GM19025 (cell line): ENCODE measurements at regions not wholly inside any gene's neighbourhood (a gene's known extent, or its start where the extent isn't known, plus 50 kb on each side); places are given as distances from the start of the nearest gene placed in this dataset.
"Not testable (repeated sequence)": the region's sequence is repeated elsewhere in the genome, so short reads cannot be mapped to it uniquely, and the experiment has no call there.

Experiments used
- ATAC-seq: cut with Tn5 transposase; IDR thresholded peaks from one replicate; pipeline ENCODE4 v1.9.1; 2021; ENCODE audit warnings: mild to moderate bottlenecking, low read depth, moderate library complexity; ENCODE audit not compliant: unreplicated experiment

GRCh38 chr1:188584119-188584518, 1755.4 kb downstream of the PLA2G4A start:
- ATAC-seq: no peak

- ATAC-seq: no peak
These were observed 1761.9 kb downstream of the PLA2G4A start for GRCh38 chr1:188590641-188591040.

DNA sequence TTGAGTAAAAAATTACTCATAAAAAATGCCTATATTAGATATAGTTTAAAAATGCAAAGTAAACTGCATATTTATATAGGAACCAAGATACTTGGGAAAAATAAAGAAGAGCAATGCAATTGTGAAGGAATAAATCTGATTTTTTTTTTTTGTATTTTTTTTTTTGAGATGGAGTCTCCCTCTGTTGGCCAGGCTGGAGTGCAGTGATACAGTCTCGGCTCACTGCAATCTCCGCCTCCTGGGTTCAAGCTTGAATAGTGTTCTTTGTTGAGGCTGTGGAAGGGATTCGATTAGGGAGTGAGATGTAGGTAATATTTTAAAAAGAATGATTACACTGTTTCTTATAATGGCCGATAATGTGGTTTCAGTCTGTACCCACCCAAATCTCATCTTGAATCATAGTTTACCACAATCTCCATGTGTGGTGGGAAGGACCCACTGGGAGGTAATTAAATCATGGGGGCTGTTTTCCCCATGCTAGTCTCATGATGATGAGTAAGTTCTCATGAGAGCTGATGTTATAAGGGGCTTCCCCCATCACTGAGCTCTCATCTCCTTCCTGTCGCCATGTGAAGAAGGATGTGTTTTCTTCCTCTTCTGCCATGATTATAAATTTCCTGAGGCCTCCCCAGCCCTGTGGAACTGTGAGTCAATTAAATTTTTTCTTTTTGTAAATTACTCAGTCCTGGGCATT, 1765.9 kb downstream of the PLA2G4A start:
- ATAC-seq: no peak

DNA sequence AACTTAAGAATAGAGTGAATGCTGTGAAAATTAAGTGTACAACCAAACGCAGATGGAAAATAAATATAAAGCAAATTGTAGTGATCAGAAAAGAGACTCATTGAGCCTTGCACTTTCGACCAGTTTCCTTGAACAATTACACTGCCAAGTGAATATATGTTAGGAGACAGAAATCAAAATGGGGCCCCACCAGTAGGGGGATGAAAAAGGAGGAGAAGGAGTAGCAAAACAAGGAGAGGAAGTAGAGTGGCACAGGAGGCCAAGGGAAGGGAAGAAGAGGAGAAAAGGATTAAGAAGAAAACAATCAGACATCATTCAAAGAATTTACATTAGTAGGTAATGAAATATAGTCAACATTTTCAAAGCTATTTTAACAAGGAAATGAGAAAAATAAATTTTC, 1770.6 kb downstream of the PLA2G4A start:
- no peak for ATAC-seq

GRCh38 chr1:188611432-188611831, 1782.7 kb downstream of the PLA2G4A start:
- no peak for ATAC-seq

GRCh38 chr1:188615321-188615720, 1786.6 kb downstream of the PLA2G4A start:
- ATAC-seq: no peak

DNA sequence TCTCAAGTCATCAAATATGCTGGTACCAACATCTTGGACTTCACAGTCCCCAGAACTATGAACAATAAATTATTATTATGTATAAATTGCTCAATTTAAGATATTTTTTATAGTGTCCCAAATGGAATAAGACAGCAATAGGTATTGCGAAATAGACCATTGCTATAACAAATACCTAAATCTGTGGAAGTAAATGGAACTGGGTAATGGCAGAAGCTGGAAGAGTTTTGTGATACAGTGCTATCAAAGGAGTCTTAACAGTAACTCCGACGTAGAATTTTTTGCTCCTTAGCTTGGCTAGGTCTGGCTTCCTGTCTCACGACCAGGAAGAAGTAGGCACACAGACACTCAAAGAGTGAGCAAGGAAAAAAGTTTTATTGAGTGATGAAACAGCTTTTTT, 1791.5 kb downstream of the PLA2G4A start:
- ATAC-seq: no peak

GRCh38 chr1:188641566-188642211, 1812.9 kb downstream of the PLA2G4A start:
- ATAC-seq: no peak

- no peak for ATAC-seq
These were observed 1814.0 kb downstream of the PLA2G4A start for GRCh38 chr1:188642704-188643103.

DNA sequence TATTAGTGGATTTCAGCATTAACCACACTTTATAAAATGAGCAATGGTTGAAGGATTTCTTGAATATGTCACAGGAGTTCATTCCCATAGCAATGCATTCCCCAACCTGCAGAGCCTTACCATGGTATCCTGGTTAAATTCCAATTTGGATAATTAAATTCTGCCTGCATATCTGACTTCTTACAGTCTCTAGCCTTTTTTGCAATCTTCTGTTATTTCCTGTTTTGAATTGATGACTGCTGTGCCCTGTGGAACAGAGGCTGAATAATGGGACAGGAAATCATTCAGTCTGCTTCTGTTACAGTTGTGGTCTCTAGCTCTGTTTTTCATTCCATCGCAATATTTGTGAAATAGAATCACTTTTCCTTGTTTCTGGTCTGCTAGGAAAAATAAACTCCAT, 1823.9 kb downstream of the PLA2G4A start:
- ATAC-seq: no peak

DNA sequence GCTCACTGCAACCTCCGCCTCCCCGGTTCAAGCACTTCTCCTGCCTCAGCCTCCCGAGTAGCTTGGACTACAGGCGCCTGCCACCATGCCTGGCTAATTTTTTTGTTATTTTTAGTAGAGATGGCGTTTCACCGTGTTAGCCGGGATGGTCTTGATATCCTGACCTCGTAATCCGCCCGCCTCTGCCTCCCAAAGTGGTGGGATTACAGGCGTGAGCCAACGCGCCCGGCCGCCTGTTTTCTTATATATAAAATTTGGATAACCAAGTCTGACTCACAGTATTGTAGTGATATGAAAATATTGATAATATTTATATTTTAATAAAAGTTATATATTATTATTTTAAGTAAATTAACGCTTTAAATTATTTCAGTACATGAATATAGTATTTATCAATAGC, 1821.7 kb downstream of the BRINP3 start:
- ATAC-seq: not testable (repeated sequence)

DNA sequence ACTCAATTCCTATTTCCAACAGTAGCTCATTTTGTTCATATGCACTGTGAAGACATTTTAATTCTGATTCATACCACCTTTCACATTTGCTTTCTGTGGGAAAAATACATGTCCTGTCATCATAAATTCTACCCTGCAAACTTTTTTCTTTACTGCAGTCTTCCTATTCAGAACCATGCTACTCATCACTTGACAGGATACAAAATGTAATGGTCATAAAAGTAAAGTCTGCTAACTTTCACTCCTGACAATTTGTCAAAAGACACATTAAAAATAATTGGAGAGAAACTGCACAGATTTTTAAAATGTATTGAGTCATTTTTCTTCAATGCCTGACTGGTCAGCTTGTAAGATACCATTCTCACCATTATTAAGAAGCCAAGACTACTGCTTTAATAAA, 1817.1 kb downstream of the BRINP3 start:
- ATAC-seq: no peak

DNA sequence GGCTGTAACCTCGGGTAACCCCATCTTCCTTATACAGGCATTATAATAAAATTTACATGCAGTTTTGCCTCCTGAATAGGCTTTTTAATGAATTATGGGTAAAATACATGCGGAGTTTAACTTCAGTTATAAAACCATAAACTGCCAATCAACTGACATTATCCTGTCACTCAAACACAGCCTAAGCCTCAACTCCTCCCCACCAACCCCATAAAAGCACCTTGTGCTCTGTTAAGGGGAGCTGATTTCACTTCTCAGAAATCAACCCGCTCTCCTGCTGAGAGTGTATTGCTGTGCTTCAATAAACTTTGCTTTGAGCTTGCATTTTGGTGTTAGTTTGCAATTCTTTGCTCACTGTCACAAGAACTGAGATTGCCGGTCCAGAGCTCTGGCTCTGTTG, 1812.2 kb downstream of the BRINP3 start:
- no peak for ATAC-seq

DNA sequence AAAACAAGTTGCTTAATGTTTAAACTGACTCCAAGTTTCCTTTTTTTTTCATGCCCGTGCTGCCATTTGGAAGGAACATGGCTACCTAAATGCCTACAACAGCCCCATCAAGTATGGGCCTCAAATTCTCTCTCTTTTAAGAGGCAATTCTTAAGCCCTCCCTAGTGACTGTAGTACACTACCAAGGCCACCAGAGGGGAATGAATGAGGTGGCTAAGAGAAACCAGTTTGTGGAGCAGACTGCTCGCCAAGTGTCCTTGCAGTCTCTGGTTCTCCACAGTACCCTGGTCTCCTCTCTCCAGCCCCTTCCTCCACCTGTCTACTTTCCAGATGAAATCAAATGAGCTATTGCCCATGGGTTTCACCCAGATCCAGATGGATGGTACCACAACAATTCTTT, 1809.6 kb downstream of the BRINP3 start:
- no peak for ATAC-seq

GRCh38 chr1:188669728-188670382, 1807.8 kb downstream of the BRINP3 start:
- ATAC-seq: no peak

DNA sequence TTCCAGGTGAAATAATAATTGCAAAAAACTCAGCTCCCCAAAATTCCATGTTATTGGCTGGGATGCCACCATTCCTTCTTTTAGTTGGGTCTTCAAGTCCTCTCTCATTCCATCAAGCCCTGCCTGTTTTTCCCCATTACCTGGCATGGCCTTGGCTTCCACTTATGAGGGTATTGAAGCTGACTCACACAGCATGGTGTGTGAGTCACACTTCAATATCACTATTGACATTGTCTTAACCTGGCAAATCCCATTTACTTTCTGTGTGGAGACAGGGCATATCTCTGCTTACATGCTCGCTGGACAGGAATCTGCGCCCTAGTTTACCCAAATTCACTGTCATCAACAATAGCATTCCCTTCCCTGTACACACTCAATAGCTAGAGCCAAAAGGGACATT, 1806.8 kb downstream of the BRINP3 start:
- ATAC-seq: no peak

DNA sequence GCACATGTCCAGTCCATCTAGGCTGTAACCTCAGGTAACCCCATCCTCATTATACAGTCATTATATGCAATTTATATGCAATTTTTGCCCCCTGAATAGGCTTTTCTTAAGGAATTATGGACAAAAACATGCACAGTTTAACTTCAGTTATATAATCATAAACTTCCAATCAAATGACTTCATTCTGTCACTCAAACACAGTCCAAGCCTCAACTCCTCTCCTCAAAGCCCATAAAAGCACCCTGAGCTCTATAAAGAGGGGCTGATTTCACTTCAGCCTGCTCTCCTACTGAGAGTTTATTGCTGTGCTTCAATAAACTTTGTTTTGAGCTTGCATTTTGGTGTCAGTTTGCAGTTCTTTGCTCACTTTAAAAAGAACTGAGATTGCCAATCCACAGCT, 1805.5 kb downstream of the BRINP3 start:
- no peak for ATAC-seq

DNA sequence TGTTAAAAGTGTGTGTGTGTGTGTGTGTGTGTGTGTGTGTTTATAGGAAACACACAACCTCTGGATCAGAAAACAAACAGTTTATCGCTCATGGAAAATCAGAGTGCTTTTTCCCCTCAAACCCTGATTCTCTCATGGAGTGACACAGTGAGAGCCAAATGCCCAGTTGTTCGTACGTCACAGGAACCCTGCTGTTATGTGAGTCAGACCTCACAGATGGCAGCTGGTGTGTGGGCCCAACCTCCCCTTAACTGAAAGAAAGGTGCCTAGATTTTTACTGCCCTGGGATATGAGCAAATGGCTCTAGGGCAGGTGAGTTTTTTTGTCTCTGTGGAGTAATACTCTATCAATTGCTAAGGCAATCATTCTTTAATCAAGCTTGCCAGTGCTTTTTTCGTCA, 1788.1 kb downstream of the BRINP3 start:
- no peak for ATAC-seq

DNA sequence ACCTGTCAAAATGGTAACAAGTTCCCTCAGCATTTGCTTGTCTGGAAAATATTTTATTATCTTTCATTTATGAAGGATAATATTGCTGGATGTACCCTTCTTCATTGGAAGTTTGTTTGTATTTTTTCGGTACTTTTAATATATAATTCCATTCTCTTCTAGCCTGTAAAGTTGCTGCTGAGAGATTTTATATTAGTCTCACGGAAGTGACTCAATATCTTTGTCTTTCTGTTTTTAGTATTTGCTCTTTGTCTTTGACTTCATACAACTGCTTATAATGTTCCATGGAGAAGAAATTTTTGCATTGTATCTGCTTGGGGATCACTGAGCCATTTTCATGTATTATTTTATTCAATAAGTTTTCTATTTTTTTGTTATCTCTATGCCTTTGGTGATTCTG, 1777.5 kb downstream of the BRINP3 start:
- no peak for ATAC-seq

DNA sequence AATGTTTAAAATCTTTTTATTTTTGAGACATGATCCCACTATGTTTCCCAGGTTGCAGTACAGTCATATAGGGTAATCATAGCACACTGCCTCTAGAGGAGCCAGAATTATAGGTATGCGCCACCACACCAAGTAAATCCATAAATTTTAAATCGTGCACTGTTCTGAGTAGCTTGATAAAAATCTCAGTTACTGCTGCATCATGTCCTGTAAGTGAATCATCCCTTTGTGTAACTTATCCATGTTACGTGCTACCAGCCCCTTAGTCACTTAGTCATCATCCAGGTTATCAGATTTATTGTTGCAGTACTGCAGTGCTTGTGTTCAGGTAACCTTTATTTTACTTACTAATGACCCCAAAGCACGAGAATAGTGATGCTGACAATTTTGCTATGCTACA, 1770.9 kb downstream of the BRINP3 start:
- ATAC-seq: no peak

DNA sequence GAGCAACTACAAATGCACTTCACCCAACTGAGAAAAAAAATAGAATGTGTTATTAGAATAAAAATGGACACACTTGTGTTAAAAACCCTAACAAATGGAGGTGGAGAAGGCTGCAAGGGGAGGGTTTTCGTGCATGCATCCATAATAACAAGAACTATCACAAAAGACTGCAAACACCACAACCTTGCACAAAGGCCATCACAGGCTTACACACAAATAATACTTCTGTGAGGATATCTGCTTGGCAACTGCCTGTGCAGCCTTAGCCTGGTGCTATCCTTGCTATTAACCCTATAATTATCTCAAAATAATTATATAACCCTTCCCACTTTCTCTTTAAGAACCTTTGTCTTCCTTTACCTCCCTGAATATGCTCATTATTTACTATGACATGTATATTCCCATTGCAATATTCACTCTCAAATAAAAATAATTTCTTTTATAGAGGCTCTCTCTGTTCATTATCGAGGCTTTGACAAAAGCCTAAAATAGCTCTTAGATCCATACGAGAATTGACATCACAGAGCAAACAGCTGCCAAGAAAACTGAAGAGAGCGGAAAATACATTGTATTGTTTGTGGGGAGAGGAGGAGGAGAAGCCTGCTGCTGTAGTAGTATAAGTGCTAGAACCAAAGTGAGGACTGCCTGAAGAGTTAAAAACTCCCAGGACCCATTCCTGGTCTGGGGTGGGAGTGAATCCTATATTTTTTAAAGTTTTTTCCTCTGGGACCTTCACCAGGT, 1768.7 kb downstream of the BRINP3 start:
- no peak for ATAC-seq
